HG03354 (cell line): ENCODE measurements at regions not wholly inside any gene's neighbourhood (a gene's known extent, or its start where the extent isn't known, plus 50 kb on each side); places are given as distances from the start of the nearest gene placed in this dataset.
"Not testable (repeated sequence)": the region's sequence is repeated elsewhere in the genome, so short reads cannot be mapped to it uniquely, and the experiment has no call there.

ENCODE experiments used
- ATAC-seq: cut with Tn5 transposase; IDR thresholded peaks from one replicate; pipeline ENCODE4 v1.9.1; 2021; ENCODE audit warnings: mild to moderate bottlenecking; ENCODE audit not compliant: unreplicated experiment, poor library complexity, severe bottlenecking

GRCh38 chr5:136444099-136444498 is 78.8 kb upstream of the TRPC7 start:
- not testable (repeated sequence) for ATAC-seq

GRCh38 chr5:136439367-136439766 is 74.0 kb upstream of the TRPC7 start:
- no peak for ATAC-seq

- no peak for ATAC-seq
Measured at GRCh38 chr5:136435946-136436543, 70.7 kb upstream of the TRPC7 start.

DNA sequence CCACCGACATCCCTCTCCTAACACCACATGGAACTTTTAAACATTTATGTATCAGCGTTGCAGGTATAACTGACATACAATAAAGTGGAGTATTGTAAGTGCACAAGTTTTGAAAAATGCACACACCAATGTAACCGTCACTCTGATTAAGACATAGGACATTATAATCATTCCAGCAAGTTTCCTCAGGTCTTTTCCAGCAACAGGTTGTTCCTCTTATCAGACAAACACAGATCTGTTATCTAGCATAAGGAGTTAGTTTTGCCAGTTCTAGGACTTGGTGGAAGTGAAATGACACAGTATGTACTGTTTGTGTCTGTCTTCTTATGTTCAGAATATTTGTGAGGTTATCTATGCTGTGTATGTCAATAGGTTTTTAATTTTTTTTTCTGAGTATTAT is 69.5 kb upstream of the TRPC7 start:
- ATAC-seq = no peak

- no peak for ATAC-seq
Measured at GRCh38 chr5:136432705-136433104, 67.4 kb upstream of the TRPC7 start.

DNA sequence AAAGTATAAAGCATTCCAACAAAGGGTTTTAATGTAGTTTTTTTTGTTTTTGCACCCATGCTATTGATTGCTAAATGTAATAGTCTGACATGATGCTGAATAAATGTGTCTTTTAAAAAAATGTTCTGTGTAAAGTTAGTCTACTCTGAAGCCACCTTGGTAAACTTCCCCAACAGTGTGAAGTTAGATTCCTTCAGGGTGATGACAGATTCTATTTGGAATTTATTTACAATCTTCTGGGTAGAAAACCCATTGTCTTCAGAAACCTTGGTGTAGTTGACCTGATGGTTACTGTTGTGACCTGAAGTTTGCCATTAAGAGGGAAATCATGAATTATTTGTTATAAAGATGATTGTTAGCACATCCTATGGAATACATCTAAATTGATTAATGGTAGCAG is 64.7 kb upstream of the TRPC7 start:
- no peak for ATAC-seq

GRCh38 chr5:136427426-136427825 is 62.1 kb upstream of the TRPC7 start:
- no peak for ATAC-seq

GRCh38 chr5:136425921-136426320 is 60.6 kb upstream of the TRPC7 start:
- no peak for ATAC-seq

GRCh38 chr5:136424835-136425584 is 59.7 kb upstream of the TRPC7 start:
- ATAC-seq = peak; percentile 92

DNA sequence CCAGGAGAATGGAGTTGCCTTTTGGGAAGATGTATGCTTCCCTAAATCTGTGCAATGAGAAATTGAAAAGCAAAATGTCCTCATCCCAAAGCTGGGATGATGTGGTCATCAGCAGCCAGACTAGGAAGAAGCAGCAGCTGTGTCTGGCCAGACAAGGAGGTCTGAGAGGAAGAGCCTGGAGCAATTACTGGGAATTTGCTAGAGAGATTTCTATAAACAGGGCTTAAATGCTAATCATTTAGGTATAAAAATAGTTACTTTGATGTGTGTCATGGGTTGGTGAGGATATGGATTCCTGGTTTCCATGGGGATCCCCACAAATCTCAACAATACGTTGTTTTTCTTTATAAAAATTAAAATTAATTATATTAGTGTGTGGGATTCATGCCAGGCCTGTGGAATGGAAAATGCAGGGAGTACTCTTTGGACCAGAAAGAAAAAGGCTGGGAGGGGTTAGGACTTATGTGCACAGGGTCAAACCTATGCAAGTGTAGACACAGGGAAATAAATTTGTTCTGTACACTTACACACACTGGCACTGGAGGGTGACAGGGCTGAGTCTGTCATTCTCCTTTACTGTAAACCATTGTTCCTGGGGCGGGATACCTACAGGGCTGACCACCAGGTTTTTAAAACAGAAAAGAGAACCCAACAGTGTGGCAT is 58.7 kb upstream of the TRPC7 start:
- no peak for ATAC-seq

DNA sequence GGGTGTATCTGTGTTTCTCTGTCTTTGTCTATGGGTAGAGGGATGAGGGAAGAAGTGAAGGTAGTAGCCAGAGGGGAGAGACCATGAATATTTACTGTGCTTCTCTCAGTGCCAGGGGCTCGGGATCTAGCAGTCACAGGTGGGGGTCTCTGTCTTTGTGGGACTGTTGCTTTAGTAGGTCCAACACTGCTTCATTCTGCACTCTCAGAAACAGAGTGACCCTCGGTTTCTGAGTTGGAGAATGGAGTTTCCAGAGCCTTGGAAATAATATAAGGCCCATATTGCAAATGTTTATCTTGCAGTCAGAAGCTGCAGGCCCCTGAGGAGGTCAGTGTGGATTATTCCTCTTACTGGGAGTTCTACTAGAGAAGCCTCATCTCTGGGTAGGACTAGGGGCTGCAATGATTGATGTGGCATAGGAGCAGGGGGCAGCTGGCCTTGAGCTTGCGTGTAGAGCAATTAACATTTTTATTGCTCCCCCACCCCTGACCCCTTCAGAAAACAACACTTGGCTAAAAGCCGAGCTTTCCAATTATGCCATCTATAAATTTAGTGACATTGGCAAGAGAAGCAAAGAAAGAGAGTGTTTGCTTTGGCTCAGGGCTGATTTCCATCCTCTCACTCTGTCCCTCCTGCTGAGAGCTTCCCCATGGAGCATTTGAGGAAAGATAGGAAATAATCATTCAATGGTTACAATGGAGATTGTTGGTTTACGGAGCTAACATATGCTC is 55.0 kb upstream of the TRPC7 start:
- ATAC-seq = no peak

- ATAC-seq = no peak
Measured at GRCh38 chr5:136418301-136418700, 53.0 kb upstream of the TRPC7 start.
